Activated CD8-positive, alpha-beta memory T cell treated with anti-CD3 and anti-CD28 coated beads for 36 hours (primary cell): ENCODE measurements at regions not wholly inside any gene's neighbourhood (a gene's known extent, or its start where the extent isn't known, plus 50 kb on each side); places are given as distances from the start of the nearest gene placed in this dataset.

Experiments used
- CTCF ChIA-PET: fragments of 350-600 bp; sonication (Branson Sonifier 250); formaldehyde crosslinking; loops from one replicate; lab custom pipeline; 2021; ENCODE audit warnings: antibody characterized with exemption; lab: Charles Lee
- POLR2A ChIA-PET: fragments of 350-600 bp; sonication (Branson Sonifier 250); formaldehyde crosslinking; loops from one replicate; lab custom pipeline; 2021; ENCODE audit warnings: antibody characterized with exemption; lab: Charles Lee

DNA sequence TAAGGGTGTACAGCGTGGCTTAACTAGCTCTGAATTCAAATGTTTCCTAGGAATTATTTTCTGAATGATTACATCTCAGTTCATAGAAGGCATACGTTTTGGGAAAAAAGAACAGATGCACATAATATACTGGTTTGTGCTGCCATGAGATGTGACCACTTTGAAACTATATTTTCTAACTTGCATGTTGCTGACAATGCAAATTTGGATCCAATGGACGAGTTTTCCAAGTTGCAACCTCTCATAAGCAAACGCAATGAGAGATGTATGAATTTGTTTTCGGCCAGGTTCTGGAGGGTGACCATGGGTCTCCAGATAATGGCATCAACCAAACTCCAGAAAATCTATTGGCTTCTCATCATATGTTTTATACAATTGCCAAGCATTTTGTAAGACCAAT lies 1445.4 kb downstream of the AACS start:
- ChIA-PET CTCF (no interaction called here), POLR2A (no interaction called here)

DNA sequence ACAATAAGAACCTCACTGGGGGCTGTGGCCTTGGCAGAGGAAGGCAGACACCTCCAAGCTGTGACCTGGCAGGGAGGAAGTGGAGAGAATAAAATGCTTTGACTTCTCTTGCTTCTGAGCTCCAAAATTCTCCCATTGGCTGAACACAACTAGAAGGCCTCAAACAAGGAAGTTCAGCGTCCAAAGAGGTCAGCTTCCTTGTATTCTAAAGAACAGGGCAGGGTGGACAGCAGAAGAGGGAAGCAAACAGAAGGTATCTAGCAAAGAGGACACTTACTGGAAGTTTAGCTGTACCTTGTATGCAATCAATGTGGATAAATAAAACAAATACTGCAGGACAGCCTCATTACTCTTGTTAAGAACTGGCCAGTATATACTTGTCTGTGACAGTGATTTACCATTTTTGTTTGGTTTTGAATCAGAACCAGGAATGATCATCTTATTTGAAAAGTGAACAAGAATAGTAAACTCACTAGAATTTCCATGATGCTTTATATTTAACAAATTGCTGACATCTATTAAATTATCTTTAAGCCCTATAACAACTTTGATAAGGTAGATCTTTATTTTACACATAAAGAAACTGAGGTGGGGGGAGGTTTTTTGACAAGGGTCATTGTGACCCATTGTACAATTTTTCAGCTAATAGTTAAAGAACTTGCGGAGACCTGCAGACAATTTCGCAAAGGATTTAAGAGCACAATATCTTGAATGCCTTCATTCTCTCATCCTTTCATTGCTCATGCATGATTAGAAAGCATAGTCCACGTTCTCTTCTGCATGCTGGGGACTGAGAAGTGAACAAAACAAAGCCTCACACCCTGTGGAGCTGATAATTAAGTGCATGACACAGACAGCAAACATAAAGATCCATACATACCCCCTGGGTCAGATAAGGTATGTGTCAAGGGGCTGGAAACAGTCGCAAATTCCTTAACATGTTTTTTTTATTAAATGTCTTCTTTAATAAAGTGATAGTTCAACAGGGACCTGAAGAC lies 1448.0 kb downstream of the AACS start:
- ChIA-PET POLR2A (no interaction called here), CTCF (no interaction called here)

DNA sequence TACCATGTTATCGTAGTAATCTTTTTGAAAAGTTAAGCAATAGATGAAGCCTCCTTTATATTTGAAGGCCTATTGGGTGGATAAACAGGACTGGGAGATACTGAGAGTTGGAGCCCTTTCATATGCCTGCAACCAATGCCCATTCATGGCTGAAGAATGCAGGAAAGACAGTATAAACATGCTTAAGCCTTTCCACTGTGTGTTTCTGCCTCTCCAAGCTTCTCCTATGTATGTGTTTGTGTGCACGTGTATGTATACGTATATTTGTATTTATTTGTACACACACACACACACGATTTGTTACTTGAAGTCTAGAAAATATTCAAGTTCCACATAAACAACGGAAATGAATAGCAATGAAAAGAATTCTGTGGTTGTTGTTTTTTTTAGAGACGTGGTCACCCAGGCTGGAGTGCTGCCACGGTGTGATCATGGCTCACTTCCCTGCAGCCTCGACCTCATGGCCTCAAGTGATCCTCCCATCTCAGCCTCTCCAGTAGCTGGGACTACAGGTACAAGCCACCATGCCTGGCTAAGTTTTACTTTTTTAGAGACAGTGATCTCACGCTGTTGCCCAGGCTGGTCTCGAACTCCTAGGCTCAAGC lies 1453.5 kb downstream of the AACS start:
- POLR2A ChIA-PET, result no interaction called here

DNA sequence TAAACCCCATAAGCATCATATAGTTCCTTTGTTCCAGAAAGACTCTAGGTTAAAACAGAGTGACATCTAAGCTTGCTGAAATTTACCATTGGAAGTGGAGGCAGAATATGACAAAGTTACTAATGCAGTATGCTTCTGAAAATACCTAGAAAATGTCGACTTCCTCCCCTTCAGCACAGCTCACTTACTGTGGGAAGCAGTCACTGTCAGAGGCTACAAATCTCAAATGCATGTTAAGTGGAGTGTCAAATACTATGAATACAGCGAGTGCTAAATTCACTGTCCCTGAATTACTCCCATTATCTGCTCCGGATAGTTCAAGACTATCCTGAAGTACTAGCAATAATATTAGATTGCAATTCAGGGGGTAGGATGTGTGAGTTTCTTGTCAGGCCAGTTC lies 1454.6 kb downstream of the AACS start:
- CTCF ChIA-PET, result no interaction called here
- POLR2A ChIA-PET, result no interaction called here

More for the DNA sequence above, 1453.5 kb downstream of the AACS start:
- CTCF ChIA-PET, result no interaction called here

DNA sequence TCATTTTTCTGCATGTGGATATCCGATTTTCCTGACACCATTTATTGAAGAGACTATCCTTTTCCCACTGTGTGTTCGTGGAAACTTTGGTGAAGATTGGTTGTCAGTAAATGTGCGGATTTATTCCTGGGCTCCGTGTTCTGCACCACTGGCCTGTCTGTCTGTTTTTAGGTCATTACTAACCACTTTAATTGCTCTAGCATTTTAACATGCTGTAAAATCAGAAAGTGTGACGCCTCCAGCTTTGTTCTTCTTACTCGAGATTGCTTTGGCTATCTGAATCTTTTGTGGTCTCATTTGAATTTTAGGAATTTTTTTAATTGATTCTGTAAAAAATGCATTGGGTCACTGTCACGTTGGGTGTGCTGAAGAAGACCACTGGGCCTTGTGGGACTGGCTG lies 1458.7 kb downstream of the AACS start:
- CTCF ChIA-PET, result no interaction called here
- POLR2A ChIA-PET, result no interaction called here

DNA sequence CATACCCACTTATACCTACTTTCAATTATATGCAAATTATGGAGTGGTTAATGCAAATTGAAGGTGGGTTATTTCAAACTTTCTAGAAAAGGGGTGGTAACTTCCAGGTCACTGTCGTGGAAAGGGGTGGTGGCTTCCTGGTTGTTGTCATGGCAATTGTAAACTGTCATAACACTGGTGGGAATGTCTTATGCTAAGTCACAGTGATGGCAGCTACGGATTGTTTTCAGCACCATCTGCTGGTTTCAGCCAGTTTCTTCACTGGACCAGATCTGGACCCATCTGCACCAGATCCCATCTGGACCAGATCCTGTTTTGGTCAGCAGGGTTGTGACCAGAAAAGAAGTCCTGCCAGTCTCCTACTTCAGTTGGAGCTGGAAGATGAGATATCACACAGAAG lies 1469.3 kb downstream of the AACS start:
- CTCF ChIA-PET, result no interaction called here

DNA sequence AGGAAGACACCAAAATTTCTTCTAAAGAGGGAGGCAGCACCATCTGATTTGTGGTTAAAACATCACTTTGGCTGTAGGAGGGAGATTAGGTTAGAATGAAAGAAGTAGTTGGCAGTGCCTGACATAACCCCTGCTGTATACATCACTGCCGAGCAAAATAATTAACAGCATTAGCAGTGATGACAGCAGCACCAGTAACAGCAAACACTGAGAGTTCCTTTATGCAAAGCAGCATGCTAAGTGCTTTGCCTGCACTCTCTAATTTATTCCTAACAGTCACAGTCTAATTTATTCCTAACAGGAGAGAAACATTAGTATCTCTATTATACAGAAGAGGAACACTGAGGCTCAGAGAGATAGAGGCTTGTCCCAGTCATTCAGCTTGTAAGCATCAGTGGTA lies 1469.7 kb downstream of the AACS start:
- ChIA-PET POLR2A (no interaction called here), CTCF (no interaction called here)

More for the DNA sequence above, 1469.3 kb downstream of the AACS start:
- POLR2A ChIA-PET, result no interaction called here

DNA sequence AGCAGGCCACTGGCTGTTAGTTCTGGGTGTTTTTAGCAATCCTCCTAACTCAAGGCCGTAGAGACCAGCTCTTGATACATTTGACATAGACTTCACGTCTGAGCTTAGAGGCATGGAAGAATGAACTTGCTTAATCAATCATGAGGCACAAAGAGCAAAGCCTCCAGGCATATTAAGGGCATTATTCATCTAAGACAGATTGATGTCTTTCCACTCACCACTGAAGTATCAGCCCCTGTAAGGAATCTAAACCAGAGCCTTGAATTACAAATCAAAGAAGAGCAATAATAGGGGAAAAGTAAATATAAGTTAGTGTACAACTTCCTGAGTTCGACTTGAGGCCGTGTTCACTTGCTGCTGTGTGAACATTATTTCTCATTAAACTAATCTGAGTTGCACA lies 1470.7 kb downstream of the AACS start:
- POLR2A ChIA-PET, result no interaction called here
- CTCF ChIA-PET, result no interaction called here

DNA sequence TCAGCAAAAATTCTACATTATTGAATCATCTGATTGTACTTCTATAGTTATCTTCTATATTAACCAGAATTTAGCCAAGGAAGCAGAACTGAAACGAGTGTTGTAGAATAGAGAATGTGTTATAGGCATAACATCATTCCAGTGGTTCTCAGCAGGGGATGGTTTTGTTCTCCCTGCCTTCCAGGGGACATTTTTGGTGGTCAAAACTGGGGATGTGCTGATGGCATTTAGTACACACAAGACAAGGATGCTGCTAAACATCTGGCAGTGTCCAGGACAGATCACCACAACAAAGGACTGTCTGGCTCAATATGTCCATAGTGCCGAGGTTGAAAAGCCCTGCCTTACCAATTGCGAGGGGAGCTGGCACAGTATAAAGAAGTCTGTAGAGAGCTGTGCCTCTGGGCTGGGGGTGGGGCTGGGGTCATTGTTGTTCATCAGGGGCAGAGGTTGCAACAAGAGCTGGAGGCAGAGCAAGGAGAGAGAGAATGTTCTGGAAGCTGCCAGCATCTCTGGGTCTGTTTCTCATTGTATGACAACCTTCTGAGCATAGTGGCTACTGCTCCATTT lies 1472.8 kb downstream of the AACS start:
- ChIA-PET POLR2A (no interaction called here), CTCF (no interaction called here)

DNA sequence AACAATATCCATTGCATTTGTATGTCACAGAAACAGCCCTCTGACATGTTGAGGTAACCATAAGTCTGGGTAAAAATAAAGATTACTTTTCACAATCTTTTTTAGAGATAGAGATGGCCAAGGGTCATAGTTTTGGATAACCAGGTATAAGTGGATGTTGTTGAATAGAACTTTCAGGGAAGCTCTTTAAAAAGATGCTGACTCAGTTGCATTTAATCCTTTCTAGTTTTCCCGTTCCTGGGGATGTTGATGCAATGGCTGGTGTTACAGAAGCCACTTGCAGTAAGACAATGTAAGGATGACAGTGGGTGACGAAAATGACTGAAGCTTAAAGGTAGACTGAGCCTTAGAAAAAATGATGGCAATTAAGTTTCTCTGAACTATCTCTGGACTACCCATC lies 1473.7 kb downstream of the AACS start:
- POLR2A ChIA-PET, result no interaction called here

DNA sequence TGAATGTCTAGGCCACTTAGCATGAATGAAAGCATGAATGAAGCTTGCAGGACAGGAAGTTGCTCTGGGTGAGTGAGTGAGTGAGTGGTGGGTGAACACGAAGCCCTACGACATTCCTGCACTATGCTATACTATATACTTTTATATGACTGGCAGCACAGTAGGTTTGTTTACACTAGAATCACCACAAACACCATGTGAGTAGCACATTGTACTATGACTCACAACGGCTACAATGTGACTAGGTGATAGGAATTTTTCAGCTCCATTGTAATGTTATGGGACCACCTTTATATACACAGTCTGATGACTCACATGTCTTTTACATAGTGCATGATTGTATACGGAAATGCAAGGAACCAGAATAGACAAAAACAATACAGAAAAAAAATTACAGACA lies 1480.2 kb downstream of the AACS start:
- POLR2A ChIA-PET, result no interaction called here
- CTCF ChIA-PET, result no interaction called here

More for the DNA sequence above, 1473.7 kb downstream of the AACS start:
- CTCF ChIA-PET, result no interaction called here

DNA sequence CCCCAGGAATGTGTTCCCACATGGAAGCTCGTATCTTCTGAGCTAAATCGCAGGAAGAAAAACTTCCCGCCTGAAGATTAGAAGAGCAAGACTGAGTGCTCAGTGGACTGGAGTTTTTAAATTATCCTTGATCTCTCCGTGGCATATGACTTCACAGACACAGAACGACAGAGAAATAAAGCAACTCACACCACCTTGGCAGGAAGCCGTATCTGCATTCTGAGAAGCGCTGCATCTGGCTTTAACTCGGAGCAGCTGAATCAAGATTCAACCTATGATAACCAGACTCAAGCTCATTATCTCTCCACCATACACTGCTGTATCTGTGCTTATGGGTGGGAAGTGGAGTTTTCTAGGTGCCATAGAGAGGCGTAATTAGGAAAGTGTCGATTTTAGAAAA lies 1482.7 kb downstream of the AACS start:
- ChIA-PET POLR2A (no interaction called here), CTCF (no interaction called here)

DNA sequence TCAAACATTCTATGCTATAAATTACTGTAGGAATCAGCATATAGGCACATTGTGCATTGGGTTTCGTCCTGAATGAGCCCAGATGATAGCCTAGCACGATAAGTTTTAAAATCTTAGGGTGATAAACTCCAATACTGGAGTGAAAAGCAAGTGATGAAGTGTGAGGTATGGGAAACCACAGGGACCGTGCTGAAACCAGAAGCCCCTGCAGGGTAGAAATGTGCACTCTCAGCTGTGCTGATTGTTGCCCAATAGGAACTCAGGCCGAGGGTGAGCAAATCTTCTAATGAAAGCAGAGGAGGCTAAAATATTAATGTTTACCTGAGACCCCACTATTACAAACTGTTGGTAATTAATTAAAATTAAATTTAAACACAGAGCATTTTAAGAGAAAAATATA lies 1486.6 kb downstream of the AACS start:
- ChIA-PET CTCF (no interaction called here), POLR2A (no interaction called here)

DNA sequence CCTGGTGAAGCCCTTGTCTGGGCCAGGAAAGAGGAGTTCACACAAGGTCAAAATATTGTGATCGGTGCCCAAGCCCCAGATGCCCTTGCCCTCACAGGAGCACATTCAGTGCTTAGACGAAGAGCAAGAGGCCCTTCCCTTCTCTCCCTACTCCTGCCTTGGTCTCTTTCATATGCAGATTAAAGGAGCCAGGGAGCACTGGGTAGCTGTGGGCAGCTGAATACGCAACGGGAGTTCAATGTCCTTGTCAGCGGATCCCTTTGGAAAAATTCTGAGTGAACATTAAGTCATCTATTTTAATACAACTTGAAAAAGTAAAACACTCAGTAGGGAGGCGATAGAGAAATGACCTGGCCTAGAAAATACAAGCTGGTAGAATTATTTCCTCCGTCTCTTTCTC lies 1489.4 kb downstream of the AACS start:
- ChIA-PET POLR2A (no interaction called here), CTCF (no interaction called here)

DNA sequence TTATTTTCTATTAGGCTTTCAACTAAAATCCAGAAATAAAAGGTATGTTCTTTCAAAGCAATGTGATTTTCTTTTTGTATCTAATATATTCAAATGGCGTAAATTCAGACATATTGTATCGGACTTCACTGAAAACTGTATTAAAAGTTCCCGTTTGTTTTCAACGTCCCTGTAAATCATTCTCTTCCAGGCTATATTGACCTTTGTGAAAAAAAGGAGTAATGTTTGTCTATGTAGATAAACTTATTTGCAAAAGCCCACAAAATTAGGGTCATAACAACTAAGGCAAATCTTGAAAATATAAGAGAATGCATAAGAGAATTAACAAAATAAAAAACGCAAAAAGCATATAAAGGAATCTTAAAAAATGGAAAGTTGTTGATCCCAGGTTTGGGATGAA lies 1492.4 kb downstream of the AACS start:
- ChIA-PET CTCF (no interaction called here), POLR2A (no interaction called here)

DNA sequence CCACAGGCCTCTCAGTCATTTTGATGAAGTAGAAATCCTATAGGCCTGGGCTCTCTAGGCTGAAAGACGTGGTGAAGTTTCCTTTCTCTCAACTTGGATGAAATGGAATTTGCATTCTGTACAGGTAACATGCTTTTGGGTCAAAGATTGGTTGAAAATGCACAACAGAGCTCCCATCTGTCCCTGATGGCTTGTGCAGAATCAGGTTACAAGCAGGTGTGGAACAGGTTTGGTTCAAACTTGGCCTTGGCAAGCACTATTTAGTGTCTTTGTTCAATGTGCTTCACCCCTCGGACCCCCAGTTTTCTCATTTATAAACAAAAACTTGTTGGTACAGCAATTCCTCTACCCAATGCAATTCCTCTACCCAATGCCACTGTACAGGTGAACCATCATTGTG lies 1493.0 kb downstream of the AACS start:
- POLR2A ChIA-PET, result no interaction called here
- CTCF ChIA-PET, result no interaction called here

DNA sequence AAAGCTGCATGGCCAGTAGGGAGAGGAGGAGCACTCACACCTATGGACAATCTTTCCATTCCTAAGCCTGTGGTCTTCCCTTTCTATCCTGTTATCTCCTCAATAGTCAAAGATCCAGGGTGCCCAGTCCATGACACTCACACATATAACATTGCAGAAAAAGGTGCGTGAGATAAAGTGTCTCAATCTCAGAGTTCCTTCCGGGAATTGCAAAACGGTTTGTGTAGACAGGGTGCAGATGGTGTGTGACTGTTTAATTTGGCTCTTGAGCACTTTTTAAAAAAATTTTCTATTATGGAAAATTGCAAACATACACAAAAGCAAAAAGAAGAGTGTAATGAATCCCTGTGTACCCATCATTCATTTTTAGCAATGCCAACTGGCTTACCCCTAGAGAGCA lies 1493.6 kb downstream of the AACS start:
- ChIA-PET CTCF (no interaction called here), POLR2A (no interaction called here)

DNA sequence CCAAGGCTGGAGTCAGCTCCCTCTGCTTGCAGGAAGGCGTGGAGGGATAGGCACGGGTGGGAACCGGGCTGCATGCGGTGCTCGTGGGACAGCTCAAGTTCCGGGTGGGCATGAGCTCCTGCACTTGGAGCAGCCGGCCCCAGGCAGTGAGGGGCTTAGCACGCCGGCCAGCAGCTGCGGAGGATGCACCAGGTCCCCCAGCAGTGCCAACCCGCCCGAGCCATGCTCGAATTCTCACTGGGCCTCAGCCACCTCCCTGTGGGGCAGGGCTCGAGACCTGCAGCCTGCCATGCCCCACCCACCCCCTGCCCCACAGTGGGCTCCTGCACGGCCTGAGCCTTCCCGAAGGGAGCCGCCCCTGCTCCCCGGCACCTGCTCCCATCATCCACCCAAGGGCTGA lies 1501.8 kb downstream of the AACS start:
- ChIA-PET POLR2A (no interaction called here), CTCF (no interaction called here)

DNA sequence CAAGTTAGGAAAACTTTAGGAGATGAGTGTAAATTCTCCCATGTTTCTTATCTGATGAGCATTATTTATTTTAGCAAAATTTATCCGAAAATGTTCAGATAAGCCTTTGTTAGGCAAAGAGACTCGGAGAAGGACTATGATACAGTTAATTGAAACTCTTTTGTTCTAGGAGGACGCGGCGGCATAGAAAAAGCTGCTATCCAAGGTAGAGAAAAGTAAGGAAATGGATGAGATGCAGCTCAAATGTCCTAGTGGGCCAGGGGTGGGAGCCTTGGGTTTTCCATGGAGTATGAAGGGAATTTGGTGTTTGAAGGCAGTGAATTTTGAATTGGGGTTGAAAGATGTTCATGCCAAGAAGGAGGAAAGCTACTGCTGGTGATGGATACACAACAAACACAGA lies 1504.5 kb downstream of the AACS start:
- ChIA-PET CTCF (no interaction called here), POLR2A (no interaction called here)

DNA sequence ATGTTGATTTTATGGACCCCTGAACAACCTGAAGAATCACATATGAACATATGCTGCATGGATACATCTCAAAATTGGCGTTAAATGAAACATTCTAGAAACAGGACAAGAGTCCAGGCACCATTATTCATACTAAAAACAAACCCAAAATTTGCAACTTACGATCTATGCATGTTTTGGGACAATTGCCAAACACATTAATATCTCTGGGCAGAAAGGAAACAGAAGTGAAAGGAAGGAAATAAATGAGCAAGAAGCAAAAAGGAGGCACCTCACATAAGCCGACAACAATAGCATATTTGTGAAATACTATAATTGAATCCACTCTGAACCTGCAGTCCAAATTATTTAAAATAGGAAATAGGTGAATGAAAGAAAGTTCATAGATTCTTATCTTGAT lies 1505.3 kb downstream of the AACS start:
- ChIA-PET POLR2A (no interaction called here), CTCF (no interaction called here)

DNA sequence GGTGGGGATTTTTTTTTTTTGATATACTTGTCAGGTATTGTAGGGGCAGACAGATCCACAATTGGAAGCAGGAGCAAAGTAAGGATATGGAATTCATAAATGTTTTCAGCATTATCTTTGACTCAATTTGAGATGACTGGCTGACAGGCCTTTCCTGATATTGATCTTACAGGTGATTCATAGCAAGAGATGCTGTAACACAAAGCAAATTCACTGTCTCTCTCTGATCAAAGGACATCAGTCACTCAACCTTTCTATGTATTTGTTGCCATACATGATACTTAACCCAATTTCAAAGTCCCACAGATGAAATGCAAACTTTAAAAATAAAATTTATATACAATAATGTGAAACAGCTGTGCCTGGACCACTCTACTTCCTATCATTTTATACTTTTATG lies 1506.9 kb downstream of the AACS start:
- CTCF ChIA-PET, result no interaction called here
- POLR2A ChIA-PET, result no interaction called here
